ENCODE measurements at regions not wholly inside any gene's neighbourhood (a gene's known extent, or its start where the extent isn't known, plus 50 kb on each side); places are given as distances from the start of the nearest gene placed in this dataset.

GRCh38 chr7:88095-88926 lies 104.1 kb upstream of the FAM20C start:
- no peaks in the 10 kb centered on the region for H3K4me1 ChIP-seq (ENCODE audit: insufficient read depth)
- H3K4me3 ChIP-seq (ENCODE audit: low read depth, low read length) = no peak overlapping the region
- no peak for DNase-seq (ENCODE audit: extremely low spot score)
- H3K27ac ChIP-seq (ENCODE audit: low read depth) = no peak overlapping the region
- WGBS = 84% methylated on average over 27 of the region's 27 CpGs
- H3K36me3 ChIP-seq (ENCODE audit: insufficient read depth) = no peaks in the 10 kb centered on the region

DNA sequence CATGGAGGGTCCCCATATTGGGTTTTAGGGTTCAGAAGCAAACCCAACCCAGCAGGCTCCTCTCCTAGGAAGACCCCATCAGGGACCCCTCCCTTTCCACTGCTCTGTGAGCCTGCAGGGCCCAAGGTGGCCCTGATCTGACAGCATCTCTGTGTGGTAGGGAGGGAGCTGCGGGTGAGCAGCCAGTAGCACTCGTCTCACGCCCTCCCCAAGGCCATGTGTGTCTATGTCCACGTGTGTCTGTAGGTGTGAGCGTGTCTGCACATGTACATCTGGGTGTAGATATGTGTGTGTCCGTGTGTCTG lies 103.5 kb upstream of the FAM20C start:
- no peak for DNase-seq (ENCODE audit: extremely low spot score)
- no peak overlapping the region for H3K27ac ChIP-seq (ENCODE audit: low read depth)
- H3K4me1 ChIP-seq (ENCODE audit: insufficient read depth) = no peaks in the 10 kb centered on the region
- no peaks in the 10 kb centered on the region for H3K36me3 ChIP-seq (ENCODE audit: insufficient read depth)
- H3K4me3 ChIP-seq (ENCODE audit: low read depth, low read length) = no peak overlapping the region
- WGBS = 83% methylated on average over 6 of the region's 6 CpGs

GRCh38 chr7:89232-90019 lies 102.9 kb upstream of the FAM20C start:
- H3K36me3 ChIP-seq (ENCODE audit: insufficient read depth) = no peaks in the 10 kb centered on the region
- no peak for DNase-seq (ENCODE audit: extremely low spot score)

DNA sequence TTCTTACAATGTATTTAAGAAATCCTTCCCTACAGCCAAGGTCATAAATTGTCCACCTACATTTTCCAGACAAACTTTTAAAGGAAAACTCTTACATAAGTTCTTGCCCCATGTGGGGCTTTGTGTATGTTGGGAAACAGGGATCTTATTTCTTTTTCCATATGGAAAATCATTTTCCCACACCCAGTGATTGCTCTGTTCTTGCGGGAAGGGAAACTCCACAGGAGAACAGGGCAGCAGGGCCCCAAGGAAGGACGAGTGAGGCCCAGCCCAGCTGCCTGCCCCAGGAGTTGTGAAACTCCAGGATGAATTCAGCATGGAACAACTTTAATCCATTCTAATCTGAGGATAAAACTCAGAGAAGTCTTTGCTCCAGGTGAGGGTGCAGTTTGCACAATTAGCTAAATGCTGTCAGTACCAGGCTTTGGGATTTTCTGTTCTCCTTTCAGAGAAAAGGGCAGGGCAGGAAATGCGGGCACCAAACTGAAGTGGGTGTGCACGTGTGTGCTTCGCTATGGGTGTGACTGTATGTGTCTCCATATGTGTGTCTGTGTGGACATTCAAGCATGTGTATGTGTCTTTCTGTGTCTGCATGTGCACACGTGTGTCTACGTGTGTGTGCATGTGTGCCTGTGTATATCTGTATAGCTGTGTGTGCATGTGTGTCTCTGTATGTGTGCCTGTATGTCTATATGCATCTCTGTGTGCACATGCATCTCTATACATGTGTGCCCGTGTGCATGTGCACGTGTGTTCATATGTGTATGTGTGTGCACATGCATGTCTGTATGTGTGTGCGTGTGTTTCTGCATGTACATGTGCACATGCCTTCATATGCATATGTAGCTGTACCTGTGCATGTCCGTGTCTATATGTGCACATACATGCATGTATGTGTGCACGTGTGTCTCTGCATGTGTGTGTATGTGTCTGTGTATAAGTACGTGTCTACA lies 102.0 kb upstream of the FAM20C start:
- WGBS = 76% methylated on average over 13 of the region's 13 CpGs
- no peak for DNase-seq (ENCODE audit: extremely low spot score)
- Histone ChIP-seq H3K27ac (ENCODE audit: low read depth) (no peak overlapping the region), H3K4me3 (ENCODE audit: low read depth, low read length) (no peak overlapping the region), H3K36me3 (ENCODE audit: insufficient read depth) (no peaks in the 10 kb centered on the region), H3K4me1 (ENCODE audit: insufficient read depth) (no peaks in the 10 kb centered on the region)

More at GRCh38 chr7:89232-90019, 102.9 kb upstream of the FAM20C start:
- Histone ChIP-seq H3K4me1 (ENCODE audit: insufficient read depth) (no peaks in the 10 kb centered on the region), H3K27ac (ENCODE audit: low read depth) (no peak overlapping the region), H3K4me3 (ENCODE audit: low read depth, low read length) (no peak overlapping the region)
- WGBS = 47% methylated on average over 9 of the region's 9 CpGs

- H3K4me3 ChIP-seq (ENCODE audit: low read depth, low read length) = no peak overlapping the region
- no peak for DNase-seq (ENCODE audit: extremely low spot score)
- no peaks in the 10 kb centered on the region for H3K4me1 ChIP-seq (ENCODE audit: insufficient read depth)
- H3K27ac ChIP-seq (ENCODE audit: low read depth) = no peak overlapping the region
- 92% methylated on average over 18 of the region's 18 CpGs for WGBS
- no peaks in the 10 kb centered on the region for H3K36me3 ChIP-seq (ENCODE audit: insufficient read depth)
Observed at GRCh38 chr7:91396-92175, 100.8 kb upstream of the FAM20C start.

GRCh38 chr7:92231-92674 lies 100.1 kb upstream of the FAM20C start:
- Histone ChIP-seq H3K27ac (ENCODE audit: low read depth) (no peak overlapping the region), H3K36me3 (ENCODE audit: insufficient read depth) (no peaks in the 10 kb centered on the region), H3K4me3 (ENCODE audit: low read depth, low read length) (no peak overlapping the region), H3K4me1 (ENCODE audit: insufficient read depth) (no peaks in the 10 kb centered on the region)
- no peak for DNase-seq (ENCODE audit: extremely low spot score)
- WGBS = 85% methylated on average over 6 of the region's 6 CpGs

- Histone ChIP-seq H3K27ac (ENCODE audit: low read depth) (no peak overlapping the region), H3K36me3 (ENCODE audit: insufficient read depth) (no peaks in the 10 kb centered on the region), H3K4me1 (ENCODE audit: insufficient read depth) (no peaks in the 10 kb centered on the region), H3K4me3 (ENCODE audit: low read depth, low read length) (no peak overlapping the region)
- 93% methylated on average over 27 of the region's 27 CpGs for WGBS
- DNase-seq (ENCODE audit: extremely low spot score) = no peak
Observed at GRCh38 chr7:92888-93672, 99.3 kb upstream of the FAM20C start.

DNA sequence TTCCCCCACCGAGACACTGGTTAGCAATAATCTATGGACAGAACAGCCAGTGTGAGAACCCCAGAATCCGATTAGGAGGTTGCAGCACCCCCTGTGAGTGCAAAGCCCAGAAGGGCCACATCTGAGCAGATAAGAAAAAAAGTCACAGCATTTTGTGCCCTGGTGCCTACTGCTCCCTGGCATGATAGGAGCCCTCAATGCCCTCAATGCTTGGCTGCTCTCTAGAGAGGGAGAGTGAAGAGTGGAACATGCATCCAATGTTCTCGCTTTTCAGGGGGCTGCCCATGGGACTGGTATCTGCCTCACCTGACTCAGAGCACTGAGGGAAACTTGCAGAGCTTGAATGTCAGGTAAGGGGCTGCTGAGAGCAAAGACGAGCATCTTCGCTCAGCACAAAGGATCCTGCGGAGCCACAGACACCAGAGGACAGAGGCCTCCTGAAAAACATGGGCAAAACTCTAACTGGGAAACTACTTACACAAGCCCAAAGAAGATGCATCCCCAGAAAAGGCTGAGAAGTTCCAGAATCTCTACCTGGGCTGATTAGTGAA lies 98.0 kb upstream of the FAM20C start:
- no peak for DNase-seq (ENCODE audit: extremely low spot score)
- H3K36me3 ChIP-seq (ENCODE audit: insufficient read depth) = no peaks in the 10 kb centered on the region
- 96% methylated on average over 6 of the region's 6 CpGs for WGBS

GRCh38 chr7:95180-95862 lies 97.0 kb upstream of the FAM20C start:
- H3K4me3 ChIP-seq (ENCODE audit: low read depth, low read length) = no peak overlapping the region
- H3K36me3 ChIP-seq (ENCODE audit: insufficient read depth) = no peaks in the 10 kb centered on the region
- no peak overlapping the region for H3K27ac ChIP-seq (ENCODE audit: low read depth)
- no peak for DNase-seq (ENCODE audit: extremely low spot score)
- WGBS = 88% methylated on average over 8 of the region's 8 CpGs
- H3K4me1 ChIP-seq (ENCODE audit: insufficient read depth) = no peaks in the 10 kb centered on the region

More for the DNA sequence above, 98.0 kb upstream of the FAM20C start:
- Histone ChIP-seq H3K4me3 (ENCODE audit: low read depth, low read length) (no peak overlapping the region), H3K27ac (ENCODE audit: low read depth) (no peak overlapping the region), H3K4me1 (ENCODE audit: insufficient read depth) (no peaks in the 10 kb centered on the region)

- DNase-seq (ENCODE audit: extremely low spot score) = no peak
- Histone ChIP-seq H3K36me3 (ENCODE audit: insufficient read depth) (no peaks in the 10 kb centered on the region), H3K4me3 (ENCODE audit: low read depth, low read length) (no peak overlapping the region), H3K27ac (ENCODE audit: low read depth) (no peak overlapping the region), H3K4me1 (ENCODE audit: insufficient read depth) (no peaks in the 10 kb centered on the region)
- 67% methylated on average over 8 of the region's 8 CpGs for WGBS
Observed at GRCh38 chr7:95863-96260, 96.5 kb upstream of the FAM20C start.

GRCh38 chr7:96861-97260 lies 95.5 kb upstream of the FAM20C start:
- H3K4me1 ChIP-seq (ENCODE audit: insufficient read depth) = no peaks in the 10 kb centered on the region
- DNase-seq (ENCODE audit: extremely low spot score) = no peak
- no peak overlapping the region for H3K27ac ChIP-seq (ENCODE audit: low read depth)
- H3K36me3 ChIP-seq (ENCODE audit: insufficient read depth) = no peaks in the 10 kb centered on the region
- H3K4me3 ChIP-seq (ENCODE audit: low read depth, low read length) = no peak overlapping the region
- 80% methylated on average over 6 of the region's 6 CpGs for WGBS

Measured in urinary bladder (tissue), 3 donors.